ENCODE measurements at regions not wholly inside any gene's neighbourhood (a gene's known extent, or its start where the extent isn't known, plus 50 kb on each side); places are given as distances from the start of the nearest gene placed in this dataset.

GRCh38 chr13:88136098-88136790 lies 465.1 kb downstream of the SLITRK5 start:
- no peak for ATAC-seq (ENCODE audit: low read depth)
- intact Hi-C loops (cut with micrococcal nuclease) (no loop called here), in situ Hi-C loops (cut with MboI; ENCODE audit: low sequenced_read_pairs) (no loop called here), dilution Hi-C loops (cut with HindIII; ENCODE audit: low sequenced_read_pairs, unreplicated experiment) (no loop called here)
- no peak overlapping the region for H3K27ac ChIP-seq (ENCODE audit: insufficient read depth, low read length)
- BruUV-seq (replicated peaks): no TSS peak
- H3K9me1 ChIP-seq (ENCODE audit: insufficient read depth, low read length): no peaks in the 10 kb centered on the region
- no peak overlapping the region for H2AK5ac ChIP-seq (ENCODE audit: low read depth, low read length)
- no peak for DNase-seq
- ChIA-PET POLR2A (ENCODE audit: unreplicated experiment) (no interaction called here), CTCF (no interaction called here)
- no peak overlapping the region for H3K23ac ChIP-seq (ENCODE audit: low read depth, low read length)
- no peaks in the 10 kb centered on the region for H3K27me3 ChIP-seq (ENCODE audit: control insufficient read depth, insufficient read depth, low read length)
- no peak overlapping the region for H2BK5ac ChIP-seq (ENCODE audit: low read depth, low read length, poor library complexity, severe bottlenecking)
- no peak overlapping the region for H2BK20ac ChIP-seq (ENCODE audit: low read depth, low read length)
- no peak overlapping the region for H4K91ac ChIP-seq (ENCODE audit: insufficient read depth, low read depth, low read length)
- no peak overlapping the region for H4K5ac ChIP-seq (ENCODE audit: low read depth, low read length)
- H3K4me3 ChIP-seq (ENCODE audit: insufficient read depth, low read depth, low read length): no peak overlapping the region
- H3K4ac ChIP-seq (ENCODE audit: low read depth, low read length): no peak overlapping the region
- H3K18ac ChIP-seq (ENCODE audit: low read depth, low read length): no peak overlapping the region
- 80% methylated on average over 3 of the region's 27 CpGs; no CpG with 5 or more reads in 1 of the 2 experiments for WGBS, 2 experiments (ENCODE audit: extremely low coverage in 2 of 2, insufficient read length in 1 of 2)
- no peak for TF ChIP-seq MXI1 (IDR thresholded peaks at IDR 0.05; ENCODE audit: borderline replicate concordance, low read depth, low read length)
- no peak for TF ChIP-seq RFX5 (IDR thresholded peaks at IDR 0.05; ENCODE audit: low read depth, low read length)
- no peak for TF ChIP-seq MAFK (IDR thresholded peaks at IDR 0.05; ENCODE audit: low read depth, low read length)
- TF ChIP-seq CHD1 (IDR thresholded peaks at IDR 0.05; ENCODE audit: low read depth, low read length): no peak
- no peak for TF ChIP-seq MAZ (IDR thresholded peaks at IDR 0.05; ENCODE audit: borderline replicate concordance, low read depth, low read length)
- no peak for TF ChIP-seq FOS (IDR thresholded peaks at IDR 0.05; ENCODE audit: low read depth, low read length)
- TF ChIP-seq BHLHE40 (IDR thresholded peaks at IDR 0.05; ENCODE audit: low read depth, low read length): no peak
- no peak for TF ChIP-seq CTCF (conservative IDR thresholded peaks at IDR 0.05; ENCODE audit: low read depth, low read length)
- no peak for TF ChIP-seq USF2 (IDR thresholded peaks at IDR 0.05; ENCODE audit: low read depth, low read length)
- TF ChIP-seq RCOR1 (IDR thresholded peaks at IDR 0.05; ENCODE audit: insufficient replicate concordance, low read length): no peak
- no peak for TF ChIP-seq NFE2L2 (IDR thresholded peaks at IDR 0.05; ENCODE audit: low read depth, low read length)
- TF ChIP-seq POLR2A (IDR thresholded peaks at IDR 0.05; ENCODE audit: low read depth, low read length): no peak
- TF ChIP-seq SMC3 (IDR thresholded peaks at IDR 0.05; ENCODE audit: low read depth, low read length): no peak
- no peak for TF ChIP-seq RAD21 (IDR thresholded peaks at IDR 0.05; ENCODE audit: low read length)
- TF ChIP-seq CEBPB (IDR thresholded peaks at IDR 0.05; ENCODE audit: low read depth, low read length): no peak
- no peak for TF ChIP-seq ELK1 (IDR thresholded peaks at IDR 0.05; ENCODE audit: borderline replicate concordance, low read depth, low read length)
- H2BK15ac ChIP-seq (ENCODE audit: low read depth, low read length): no peak overlapping the region
- no peak overlapping the region for H3K56ac ChIP-seq (ENCODE audit: extremely low read depth, insufficient read depth, low read length)
- H2AFZ ChIP-seq (replicated peaks; ENCODE audit: low read length, poor library complexity): no peak overlapping the region
- H4K8ac ChIP-seq (ENCODE audit: low read depth in 2 of 2, low read length in 2 of 2): no peak overlapping the region
- no peaks in the 10 kb centered on the region for H3K4me1 ChIP-seq (ENCODE audit: control insufficient read depth, insufficient read depth, low read length)
- peaks cover 12% of the 10 kb centered on the region for H3K9me3 ChIP-seq (ENCODE audit: control insufficient read depth, insufficient read depth, low read length)
- H4K20me1 ChIP-seq (ENCODE audit: insufficient read depth, low read length): no peaks in the 10 kb centered on the region
- H2BK120ac ChIP-seq (ENCODE audit: low read depth, low read length): no peak overlapping the region
- H3K36me3 ChIP-seq (ENCODE audit: control insufficient read depth, insufficient read depth, low read length): no peaks in the 10 kb centered on the region
- H3K79me1 ChIP-seq (ENCODE audit: low read depth in 1 of 2, low read length in 2 of 2): no peaks in the 10 kb centered on the region
- no peak overlapping the region for H3K9ac ChIP-seq (ENCODE audit: low read depth, low read length)
- H3K14ac ChIP-seq (replicated peaks; ENCODE audit: low read depth, low read length): no peak overlapping the region
- no peak overlapping the region for H2AK9ac ChIP-seq (replicated peaks; ENCODE audit: low read depth, low read length, poor library complexity)
- H3K4me2 ChIP-seq (ENCODE audit: low read depth, low read length): no peak overlapping the region

All from IMR-90 (cell line).